ENCODE measurements at regions not wholly inside any gene's neighbourhood (a gene's known extent, or its start where the extent isn't known, plus 50 kb on each side); places are given as distances from the start of the nearest gene placed in this dataset.

- Histone ChIP-seq H2AFZ (no peak overlapping the region), H3K4me3 (no peak overlapping the region), H3F3A (ENCODE audit: insufficient read depth) (no peaks in the 10 kb centered on the region), H3K9me3 (ENCODE audit: low read depth) (no peaks in the 10 kb centered on the region), H3K4me1 (ENCODE audit: insufficient read depth) (no peaks in the 10 kb centered on the region), H3K27me3 (replicated peaks; ENCODE audit: insufficient read depth) (0 out of 2 replicates have a peak, but pooled peaks cover 5% of the 10 kb centered on the region), H3K36me3 (ENCODE audit: low read depth) (no peaks in the 10 kb centered on the region), H3K27ac (no peak overlapping the region), H3K79me2 (ENCODE audit: insufficient read depth) (no peaks in the 10 kb centered on the region), H3K4me2 (ENCODE audit: unreplicated experiment) (no peak overlapping the region), H3K9me2 (ENCODE audit: insufficient read depth) (no peaks in the 10 kb centered on the region), H4K20me1 (ENCODE audit: insufficient read depth) (no peaks in the 10 kb centered on the region), H3K9ac (no peak overlapping the region)
- 42 to 51% methylated on average over 9 of the region's 9 CpGs for WGBS, 2 experiments (ENCODE audit: low coverage in 1 of 2, low lambda C conversion rate in 2 of 2, missing lambda C conversion rate in 2 of 2)
- no peak for DNase-seq
- TF ChIP-seq EZH2phosphoT487 (IDR thresholded peaks at IDR 0.05; ENCODE audit: insufficient read depth, low read depth) (no peak), EZH2 (IDR thresholded peaks at IDR 0.05; ENCODE audit: insufficient read depth, poor library complexity, severe bottlenecking) (no peak)
- in situ Hi-C loops (cut with MboI): no loop called here
Observed at GRCh38 chr13:105904034-105904742, 631.3 kb downstream of the EFNB2 start.

DNA sequence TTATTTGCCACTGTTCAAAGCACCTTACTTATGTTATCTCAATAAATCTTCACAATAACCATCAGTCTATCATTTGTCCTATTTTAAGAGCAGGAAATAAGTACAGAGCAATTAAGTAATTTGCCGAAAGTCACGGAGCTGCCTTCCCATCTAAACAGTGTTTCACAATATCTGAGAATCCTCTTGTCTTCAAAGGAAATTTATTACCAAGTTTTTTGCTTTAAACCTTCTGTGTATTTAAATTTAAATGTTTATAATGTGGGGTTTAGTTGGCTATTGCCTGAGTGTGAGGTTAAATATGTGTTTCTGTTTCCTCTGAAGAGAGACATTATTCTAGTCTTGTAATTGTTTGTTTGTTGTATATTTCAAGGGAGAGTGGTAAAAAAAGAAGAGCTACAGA, 633.1 kb downstream of the EFNB2 start:
- TF ChIP-seq EZH2phosphoT487 (IDR thresholded peaks at IDR 0.05; ENCODE audit: insufficient read depth, low read depth) (no peak), EZH2 (IDR thresholded peaks at IDR 0.05; ENCODE audit: insufficient read depth, poor library complexity, severe bottlenecking) (no peak)
- no peaks in the 10 kb centered on the region for H3K9me2 ChIP-seq (ENCODE audit: insufficient read depth)
- no peaks in the 10 kb centered on the region for H3K4me1 ChIP-seq (ENCODE audit: insufficient read depth)

GRCh38 chr13:105897575-105897974, 637.9 kb downstream of the EFNB2 start:
- Histone ChIP-seq H3K9me2 (ENCODE audit: insufficient read depth) (no peaks in the 10 kb centered on the region), H3F3A (ENCODE audit: insufficient read depth) (no peaks in the 10 kb centered on the region), H3K27me3 (replicated peaks; ENCODE audit: insufficient read depth) (no peaks in the 10 kb centered on the region; the same call in 1 of the 2 replicates), H3K36me3 (ENCODE audit: low read depth) (no peaks in the 10 kb centered on the region), H4K20me1 (ENCODE audit: insufficient read depth) (no peaks in the 10 kb centered on the region), H3K4me2 (ENCODE audit: unreplicated experiment) (no peak overlapping the region), H3K9ac (no peak overlapping the region), H3K79me2 (ENCODE audit: insufficient read depth) (no peaks in the 10 kb centered on the region), H3K4me3 (no peak overlapping the region), H3K4me1 (ENCODE audit: insufficient read depth) (no peaks in the 10 kb centered on the region), H3K9me3 (ENCODE audit: low read depth) (no peaks in the 10 kb centered on the region), H3K27ac (no peak overlapping the region), H2AFZ (no peak overlapping the region)
- in situ Hi-C loops (cut with MboI): no loop called here
- TF ChIP-seq EZH2phosphoT487 (IDR thresholded peaks at IDR 0.05; ENCODE audit: insufficient read depth, low read depth): no peak
- no peak for TF ChIP-seq EZH2 (IDR thresholded peaks at IDR 0.05; ENCODE audit: insufficient read depth, poor library complexity, severe bottlenecking)
- no peak for DNase-seq
- 35 to 37% methylated on average over 6 of the region's 6 CpGs for WGBS, 2 experiments (ENCODE audit: low coverage in 1 of 2, low lambda C conversion rate in 2 of 2, missing lambda C conversion rate in 2 of 2)

More for the DNA sequence above, 633.1 kb downstream of the EFNB2 start:
- no peak overlapping the region for H3K9ac ChIP-seq
- no peak overlapping the region for H3K4me2 ChIP-seq (ENCODE audit: unreplicated experiment)
- no peak for DNase-seq
- in situ Hi-C loops (cut with MboI): no loop called here
- H3K79me2 ChIP-seq (ENCODE audit: insufficient read depth): no peaks in the 10 kb centered on the region
- H4K20me1 ChIP-seq (ENCODE audit: insufficient read depth): no peaks in the 10 kb centered on the region
- 22 to 23% methylated on average over 2 of the region's 2 CpGs for WGBS, 2 experiments (ENCODE audit: low coverage in 1 of 2, low lambda C conversion rate in 2 of 2, missing lambda C conversion rate in 2 of 2)
- H3F3A ChIP-seq (ENCODE audit: insufficient read depth): no peaks in the 10 kb centered on the region
- 0 out of 2 replicates have a peak, but pooled peaks cover 5% of the 10 kb centered on the region for H3K27me3 ChIP-seq (replicated peaks; ENCODE audit: insufficient read depth)
- H3K9me3 ChIP-seq (ENCODE audit: low read depth): no peaks in the 10 kb centered on the region
- H3K36me3 ChIP-seq (ENCODE audit: low read depth): no peaks in the 10 kb centered on the region
- no peak overlapping the region for H3K27ac ChIP-seq
- H2AFZ ChIP-seq: no peak overlapping the region
- H3K4me3 ChIP-seq: no peak overlapping the region

GRCh38 chr13:105894697-105895096, 640.8 kb downstream of the EFNB2 start:
- H4K20me1 ChIP-seq (ENCODE audit: insufficient read depth): no peaks in the 10 kb centered on the region
- H3K36me3 ChIP-seq (ENCODE audit: low read depth): no peaks in the 10 kb centered on the region
- H3K4me1 ChIP-seq (ENCODE audit: insufficient read depth): no peaks in the 10 kb centered on the region
- no peaks in the 10 kb centered on the region for H3K9me3 ChIP-seq (ENCODE audit: low read depth)
- H3F3A ChIP-seq (ENCODE audit: insufficient read depth): no peaks in the 10 kb centered on the region
- H3K9me2 ChIP-seq (ENCODE audit: insufficient read depth): no peaks in the 10 kb centered on the region
- no peak overlapping the region for H3K9ac ChIP-seq
- H3K27ac ChIP-seq: no peak overlapping the region
- H3K4me2 ChIP-seq (ENCODE audit: unreplicated experiment): no peak overlapping the region
- in situ Hi-C loops (cut with MboI): no loop called here
- no peaks in the 10 kb centered on the region; the same call in 1 of the 2 replicates for H3K27me3 ChIP-seq (replicated peaks; ENCODE audit: insufficient read depth)
- H3K79me2 ChIP-seq (ENCODE audit: insufficient read depth): no peaks in the 10 kb centered on the region
- 23 to 28% methylated on average over 2 of the region's 2 CpGs for WGBS, 2 experiments (ENCODE audit: low coverage in 1 of 2, low lambda C conversion rate in 2 of 2, missing lambda C conversion rate in 2 of 2)
- H2AFZ ChIP-seq: no peak overlapping the region
- no peak overlapping the region for H3K4me3 ChIP-seq
- TF ChIP-seq EZH2phosphoT487 (IDR thresholded peaks at IDR 0.05; ENCODE audit: insufficient read depth, low read depth) (no peak), EZH2 (IDR thresholded peaks at IDR 0.05; ENCODE audit: insufficient read depth, poor library complexity, severe bottlenecking) (no peak)
- DNase-seq: no peak
